ENCODE measurements at regions not wholly inside any gene's neighbourhood (a gene's known extent, or its start where the extent isn't known, plus 50 kb on each side); places are given as distances from the start of the nearest gene placed in this dataset.

DNA sequence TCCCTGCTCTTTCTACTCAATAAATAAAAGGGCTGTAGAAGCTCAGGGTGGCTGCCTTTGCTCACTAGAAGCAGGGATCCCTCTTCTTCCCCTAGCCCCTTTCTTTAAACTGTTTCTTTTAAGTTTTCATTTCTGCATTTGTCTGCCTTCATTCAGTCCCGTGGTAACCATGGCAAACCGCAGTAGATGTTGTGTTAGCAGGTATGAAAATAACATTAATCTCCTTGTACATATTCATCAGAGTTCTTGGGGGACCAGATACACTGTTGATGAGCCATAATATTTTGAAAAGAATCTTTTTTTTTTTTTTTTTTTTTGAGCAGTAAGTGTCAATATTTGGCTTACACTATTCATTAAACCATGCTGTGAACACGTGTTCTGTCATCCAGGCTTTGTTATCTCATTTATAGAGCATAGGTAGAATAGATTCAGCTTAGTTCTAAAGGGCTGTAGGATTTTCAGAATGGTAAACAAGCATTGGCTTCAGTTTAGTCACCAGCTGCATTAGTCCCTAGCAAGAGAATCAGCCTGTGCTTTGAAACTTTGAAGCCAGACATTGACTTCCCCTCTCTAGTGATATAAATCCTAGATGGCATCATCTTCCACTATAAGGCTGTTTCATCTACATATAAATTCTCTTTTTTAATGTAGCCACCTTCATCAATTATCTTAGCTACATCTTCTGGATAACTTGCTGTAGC lies 59.4 kb upstream of the SPRY2 start:
- DNase-seq (ENCODE audit: low read depth) = no peak

GRCh38 chr13:80399340-80400163 lies 58.6 kb upstream of the SPRY2 start:
- DNase-seq (ENCODE audit: low read depth) = peak; percentile 1
